Adipocyte (in vitro differentiated cells): ENCODE measurements at regions not wholly inside any gene's neighbourhood (a gene's known extent, or its start where the extent isn't known, plus 50 kb on each side); places are given as distances from the start of the nearest gene placed in this dataset.
"Not testable (repeated sequence)": the region's sequence is repeated elsewhere in the genome, so short reads cannot be mapped to it uniquely, and the experiment has no call there.

ENCODE experiments used
- DNase-seq: peaks from one replicate; pipeline ENCODE4 v3.0.0-alpha.2; 2015; ENCODE audit warnings: low read depth
- H3K27me3 ChIP-seq: replicated peaks from 2 replicates; pipeline ENCODE4 v1.7.0; 2013; ENCODE audit warnings: mild to moderate bottlenecking, low read length, moderate library complexity; ENCODE audit not compliant: control insufficient read depth, insufficient read depth
- H3K36me3 ChIP-seq: 2 replicates; pipeline ENCODE4 v1.7.0; 2013; ENCODE audit warnings: low read length, mild to moderate bottlenecking, moderate library complexity; ENCODE audit not compliant: control insufficient read depth, insufficient read depth, severe bottlenecking
- H3K4me1 ChIP-seq: 2 replicates; pipeline ENCODE4 v1.7.0; 2013; ENCODE audit warnings: mild to moderate bottlenecking, low read length, moderate library complexity; ENCODE audit not compliant: control insufficient read depth, insufficient read depth
- H3K4me3 ChIP-seq: 2 replicates; pipeline ENCODE4 v1.7.0; 2013; ENCODE audit warnings: mild to moderate bottlenecking, low read length, moderate library complexity
- H3K9ac ChIP-seq: 2 replicates; pipeline ENCODE4 v1.7.0; 2013; ENCODE audit warnings: mild to moderate bottlenecking, low read length, moderate library complexity
- H3K9me3 ChIP-seq: 2 replicates; pipeline ENCODE4 v1.7.0; 2013; ENCODE audit warnings: mild to moderate bottlenecking, low read length, moderate library complexity; ENCODE audit not compliant: control insufficient read depth

GRCh38 chr14:23763394-23763793 lies 127.2 kb downstream of the DHRS2 start:
- peaks cover 10% of the 10 kb centered on the region for H3K9me3 ChIP-seq
- peaks cover 2% of the 10 kb centered on the region for H3K27me3 ChIP-seq

GRCh38 chr14:23766737-23767401 lies 130.7 kb downstream of the DHRS2 start:
- no peaks in the 10 kb centered on the region for H3K36me3 ChIP-seq
- no peak overlapping the region for H3K4me3 ChIP-seq
- DNase-seq: no peak
- no peaks in the 10 kb centered on the region for H3K4me1 ChIP-seq
- H3K9me3 ChIP-seq: peaks cover 10% of the 10 kb centered on the region
- no peak overlapping the region for H3K9ac ChIP-seq
- peaks cover 3% of the 10 kb centered on the region for H3K27me3 ChIP-seq

More at GRCh38 chr14:23763394-23763793, 127.2 kb downstream of the DHRS2 start:
- no peaks in the 10 kb centered on the region for H3K36me3 ChIP-seq
- no peak overlapping the region for H3K4me3 ChIP-seq
- no peak overlapping the region for H3K9ac ChIP-seq
- DNase-seq: no peak
- no peaks in the 10 kb centered on the region for H3K4me1 ChIP-seq

GRCh38 chr14:23769221-23769728 lies 133.1 kb downstream of the DHRS2 start:
- Histone ChIP-seq H3K9me3 (peaks cover 12% of the 10 kb centered on the region), H3K27me3 (peaks cover 17% of the 10 kb centered on the region)
- DNase-seq, H3K4me1 ChIP-seq, H3K9ac ChIP-seq, H3K4me3 ChIP-seq, H3K36me3 ChIP-seq: not testable (repeated sequence)

GRCh38 chr14:23773981-23774380 lies 137.8 kb downstream of the DHRS2 start:
- Histone ChIP-seq H3K4me1 (no peaks in the 10 kb centered on the region), H3K9me3 (peaks cover 2% of the 10 kb centered on the region), H3K4me3 (no peak overlapping the region), H3K27me3 (peaks cover 28% of the 10 kb centered on the region), H3K9ac (no peak overlapping the region), H3K36me3 (no peaks in the 10 kb centered on the region)
- no peak for DNase-seq

GRCh38 chr14:23776296-23776695 lies 140.1 kb downstream of the DHRS2 start:
- DNase-seq: no peak
- Histone ChIP-seq H3K9ac (no peak overlapping the region), H3K36me3 (no peaks in the 10 kb centered on the region), H3K4me3 (no peak overlapping the region), H3K9me3 (peaks cover 2% of the 10 kb centered on the region), H3K27me3 (peaks cover 32% of the 10 kb centered on the region), H3K4me1 (no peaks in the 10 kb centered on the region)

GRCh38 chr14:23785208-23785607 lies 149.0 kb downstream of the DHRS2 start:
- Histone ChIP-seq H3K4me3 (no peak overlapping the region), H3K9ac (no peak overlapping the region), H3K9me3 (peaks cover 19% of the 10 kb centered on the region), H3K36me3 (no peaks in the 10 kb centered on the region), H3K27me3 (no peaks in the 10 kb centered on the region), H3K4me1 (no peaks in the 10 kb centered on the region)
- no peak for DNase-seq

GRCh38 chr14:23787436-23787835 lies 151.3 kb downstream of the DHRS2 start:
- H3K9me3 ChIP-seq: peaks cover 22% of the 10 kb centered on the region
- no peak overlapping the region for H3K4me3 ChIP-seq
- no peaks in the 10 kb centered on the region for H3K4me1 ChIP-seq
- H3K27me3 ChIP-seq: no peaks in the 10 kb centered on the region
- H3K9ac ChIP-seq: no peak overlapping the region
- H3K36me3 ChIP-seq: no peaks in the 10 kb centered on the region
- no peak for DNase-seq

- no peaks in the 10 kb centered on the region for H3K27me3 ChIP-seq
- no peaks in the 10 kb centered on the region for H3K4me1 ChIP-seq
- peaks cover 22% of the 10 kb centered on the region for H3K9me3 ChIP-seq
- DNase-seq: no peak
- no peak overlapping the region for H3K9ac ChIP-seq
- no peaks in the 10 kb centered on the region for H3K36me3 ChIP-seq
- H3K4me3 ChIP-seq: no peak overlapping the region
Observed at GRCh38 chr14:23789696-23790095, 153.5 kb downstream of the DHRS2 start.

- H3K27me3 ChIP-seq: peaks cover 5% of the 10 kb centered on the region
- peaks cover 23% of the 10 kb centered on the region for H3K9me3 ChIP-seq
- no peak for DNase-seq
- H3K9ac ChIP-seq: no peak overlapping the region
- no peak overlapping the region for H3K4me3 ChIP-seq
- no peaks in the 10 kb centered on the region for H3K36me3 ChIP-seq
- no peaks in the 10 kb centered on the region for H3K4me1 ChIP-seq
Observed at GRCh38 chr14:23793532-23793931, 157.4 kb downstream of the DHRS2 start.

- H3K36me3 ChIP-seq: no peaks in the 10 kb centered on the region
- peaks cover 13% of the 10 kb centered on the region for H3K9me3 ChIP-seq
- H3K9ac ChIP-seq: no peak overlapping the region
Observed at GRCh38 chr14:23800811-23801210, 152.8 kb upstream of the DHRS4 start.

GRCh38 chr14:23801766-23802165 lies 151.8 kb upstream of the DHRS4 start:
- no peak overlapping the region for H3K9ac ChIP-seq
- no peaks in the 10 kb centered on the region for H3K36me3 ChIP-seq
- no peak overlapping the region for H3K4me3 ChIP-seq
- no peak for DNase-seq
- H3K9me3 ChIP-seq: peaks cover 17% of the 10 kb centered on the region
- H3K4me1 ChIP-seq: no peaks in the 10 kb centered on the region
- H3K27me3 ChIP-seq: peaks cover 9% of the 10 kb centered on the region

More at GRCh38 chr14:23800811-23801210, 152.8 kb upstream of the DHRS4 start:
- H3K4me3 ChIP-seq: no peak overlapping the region
- H3K4me1 ChIP-seq: no peaks in the 10 kb centered on the region
- H3K27me3 ChIP-seq: peaks cover 9% of the 10 kb centered on the region
- no peak for DNase-seq

GRCh38 chr14:23804817-23805216 lies 148.8 kb upstream of the DHRS4 start:
- DNase-seq: no peak
- H3K4me3 ChIP-seq: no peak overlapping the region
- no peaks in the 10 kb centered on the region for H3K4me1 ChIP-seq
- peaks cover 10% of the 10 kb centered on the region for H3K9me3 ChIP-seq
- peaks cover 4% of the 10 kb centered on the region for H3K27me3 ChIP-seq
- no peaks in the 10 kb centered on the region for H3K36me3 ChIP-seq
- H3K9ac ChIP-seq: no peak overlapping the region
